Esophagus squamous epithelium (tissue), 5 donors: ENCODE measurements at regions not wholly inside any gene's neighbourhood (a gene's known extent, or its start where the extent isn't known, plus 50 kb on each side); places are given as distances from the start of the nearest gene placed in this dataset.
"Not testable (repeated sequence)": the region's sequence is repeated elsewhere in the genome, so short reads cannot be mapped to it uniquely, and the experiment has no call there.

Source experiments
- DNase-seq: peaks from one replicate; lab custom pipeline; 2025; lab: John Stamatoyannopoulos, UW
- H3K27ac ChIP-seq, 4 donors: fragments of 200-600 bp; sonication (generic); one replicate each; pipeline ENCODE4 v1.5.1; 2016 to 2019; ENCODE audit warnings: mild to moderate bottlenecking in 1 of 4
- H3K27me3 ChIP-seq, 4 donors: fragments of 200-600 bp; sonication (generic); 1 replicate in 3 of 4; 2 replicates in 1 of 4; pipeline versions ENCODE4 v1.5.1 to v1.6.0; 2017 to 2021; ENCODE audit warnings: antibody characterized with exemption in 1 of 4
- H3K36me3 ChIP-seq, 3 donors: fragments of 200-600 bp; sonication (generic); one replicate each; pipeline ENCODE4 v1.5.1; 2016 to 2019
- H3K4me1 ChIP-seq, 3 donors: fragments of 200-600 bp; sonication (generic); one replicate each; pipeline ENCODE4 v1.5.1; 2017 to 2019
- H3K4me3 ChIP-seq, 4 donors: fragments of 200-600 bp; sonication (generic); 1 replicate in 3 of 4; 2 replicates in 1 of 4; pipeline ENCODE4 v1.5.1; 2016 to 2019; ENCODE audit warnings: mild to moderate bottlenecking in 2 of 4, moderate library complexity in 1 of 4
- H3K9me3 ChIP-seq, 3 donors: fragments of 200-600 bp; sonication (generic); one replicate each; pipeline ENCODE4 v1.5.1; 2016 to 2019
- POLR2A ChIP-seq, 4 donors: fragments of 450-650 bp; IDR thresholded peaks; one replicate each; pipeline ENCODE4 v1.6.1; 2017; ENCODE audit warnings: antibody characterized with exemption in 4 of 4, mild to moderate bottlenecking in 4 of 4, moderate library complexity in 3 of 4
- WGBS, 2 donors: methylation state at CpG; one replicate each; pipeline ENCODE4 v1.1.5; 2018; 5-methylcytosine and 5-hydroxymethylcytosine counted together
- intact Hi-C: fragments of 100-400 bp; cut with DNase I; formaldehyde crosslinking; loops from one replicate; pipeline ENCODE4 v1.15.0; 2022
- TF ChIP-seq, protein P1 (sequence below), 6 experiments: fragments of 450-650 bp in 4 of 6; fragments of 200-600 bp in 2 of 6; sonication (generic) in 2 of 6; IDR thresholded peaks; one replicate each; pipeline ENCODE4 v1.5.1; 2016 to 2019; ENCODE audit warnings: antibody characterized with exemption in 6 of 6, mild to moderate bottlenecking in 4 of 6, moderate library complexity in 4 of 6
- donor health status: DM: yes; HTN: yes; CAD: no.

DNA sequence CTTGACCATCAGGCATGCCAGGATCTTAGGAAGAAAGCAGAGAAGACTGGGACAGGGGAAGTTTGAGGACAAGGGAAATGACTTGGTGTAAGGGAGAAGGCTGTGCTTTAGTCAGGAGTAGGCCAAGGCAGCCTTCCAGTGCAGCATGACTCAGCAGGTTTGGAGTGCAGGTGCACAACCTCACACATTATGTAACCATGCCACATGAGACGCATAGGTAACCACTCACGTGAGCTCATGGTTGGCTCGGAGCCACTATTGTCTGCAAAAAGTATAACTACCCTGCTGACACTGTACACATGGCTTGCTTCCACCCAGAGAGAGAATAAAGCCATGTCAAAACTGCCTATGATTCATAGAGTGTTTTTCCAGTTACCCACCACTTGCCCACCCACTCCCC is 715.9 kb downstream of the SMARCA1 start:
- no peaks in the 10 kb centered on the region for H3K36me3 ChIP-seq
- 40 to 79% methylated on average over 3 of the region's 3 CpGs for WGBS, 2 donors
- TF ChIP-seq, protein P1, sequence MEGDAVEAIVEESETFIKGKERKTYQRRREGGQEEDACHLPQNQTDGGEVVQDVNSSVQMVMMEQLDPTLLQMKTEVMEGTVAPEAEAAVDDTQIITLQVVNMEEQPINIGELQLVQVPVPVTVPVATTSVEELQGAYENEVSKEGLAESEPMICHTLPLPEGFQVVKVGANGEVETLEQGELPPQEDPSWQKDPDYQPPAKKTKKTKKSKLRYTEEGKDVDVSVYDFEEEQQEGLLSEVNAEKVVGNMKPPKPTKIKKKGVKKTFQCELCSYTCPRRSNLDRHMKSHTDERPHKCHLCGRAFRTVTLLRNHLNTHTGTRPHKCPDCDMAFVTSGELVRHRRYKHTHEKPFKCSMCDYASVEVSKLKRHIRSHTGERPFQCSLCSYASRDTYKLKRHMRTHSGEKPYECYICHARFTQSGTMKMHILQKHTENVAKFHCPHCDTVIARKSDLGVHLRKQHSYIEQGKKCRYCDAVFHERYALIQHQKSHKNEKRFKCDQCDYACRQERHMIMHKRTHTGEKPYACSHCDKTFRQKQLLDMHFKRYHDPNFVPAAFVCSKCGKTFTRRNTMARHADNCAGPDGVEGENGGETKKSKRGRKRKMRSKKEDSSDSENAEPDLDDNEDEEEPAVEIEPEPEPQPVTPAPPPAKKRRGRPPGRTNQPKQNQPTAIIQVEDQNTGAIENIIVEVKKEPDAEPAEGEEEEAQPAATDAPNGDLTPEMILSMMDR (IDR thresholded peaks at IDR 0.05) = no peak
- no peak for TF ChIP-seq POLR2A (IDR thresholded peaks at IDR 0.05)
- no peaks in the 10 kb centered on the region for H3K27me3 ChIP-seq
- H3K4me1 ChIP-seq = no peaks in the 10 kb centered on the region
- H3K9me3 ChIP-seq = no peaks in the 10 kb centered on the region
- no peak overlapping the region for H3K27ac ChIP-seq
- DNase-seq = no peak
- no peak overlapping the region for H3K4me3 ChIP-seq
- intact Hi-C loops = no loop called here

DNA sequence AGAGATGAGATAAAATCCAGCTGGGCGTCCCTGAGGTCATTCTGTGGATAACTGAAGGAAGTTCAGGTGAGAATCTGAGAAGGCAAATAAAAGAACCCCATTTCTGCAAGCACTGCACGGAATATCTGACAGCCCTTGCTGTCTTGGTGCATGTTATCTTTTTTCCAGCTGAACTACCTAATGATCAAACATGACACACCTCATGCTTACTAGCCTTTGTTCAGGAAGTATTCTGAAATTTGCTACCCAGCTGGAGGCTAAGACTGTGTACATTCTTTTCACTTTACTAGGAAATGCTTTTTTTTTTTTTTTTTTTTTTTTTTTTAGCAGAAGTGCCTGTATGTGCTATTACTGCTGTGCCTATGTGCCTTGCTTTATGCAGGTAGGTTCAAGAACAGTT is 718.1 kb downstream of the SMARCA1 start:
- H3K4me1 ChIP-seq = no peaks in the 10 kb centered on the region
- no peaks in the 10 kb centered on the region for H3K9me3 ChIP-seq
- no peak for DNase-seq
- no peaks in the 10 kb centered on the region for H3K27me3 ChIP-seq
- no peaks in the 10 kb centered on the region for H3K36me3 ChIP-seq
- 28 to 78% methylated on average over 1 to 2 of the region's 2 CpGs for WGBS, 2 donors
- intact Hi-C loops = no loop called here
- no peak overlapping the region for H3K4me3 ChIP-seq
- no peak overlapping the region for H3K27ac ChIP-seq
- TF ChIP-seq, protein P1 (IDR thresholded peaks at IDR 0.05) = no peak
- no peak for TF ChIP-seq POLR2A (IDR thresholded peaks at IDR 0.05)

DNA sequence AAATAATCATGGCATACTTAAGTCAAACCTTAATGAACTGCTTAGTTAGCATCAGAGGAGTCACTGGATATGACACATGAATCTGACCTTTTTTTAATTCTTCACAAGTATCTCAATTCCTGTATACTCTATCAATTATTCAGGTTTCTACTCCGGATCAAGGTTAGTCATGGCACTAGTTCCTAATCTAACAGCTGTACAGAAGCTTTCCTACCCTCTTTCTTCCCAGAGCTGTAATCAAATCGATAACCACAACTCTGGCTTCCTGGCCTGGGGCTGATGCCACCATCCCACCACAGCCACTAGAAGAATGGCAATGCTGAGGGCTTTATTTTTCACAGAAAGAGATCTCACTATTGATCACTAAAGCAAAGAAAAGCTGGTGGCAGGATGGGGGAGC is 718.5 kb downstream of the SMARCA1 start:
- TF ChIP-seq, protein P1 (IDR thresholded peaks at IDR 0.05) = no peak
- no peak for TF ChIP-seq POLR2A (IDR thresholded peaks at IDR 0.05)
- Histone ChIP-seq H3K4me1 (no peaks in the 10 kb centered on the region), H3K4me3 (no peak overlapping the region), H3K27me3 (no peaks in the 10 kb centered on the region), H3K27ac (no peak overlapping the region), H3K9me3 (no peaks in the 10 kb centered on the region), H3K36me3 (no peaks in the 10 kb centered on the region)
- intact Hi-C loops = no loop called here
- DNase-seq = no peak
- WGBS, 2 donors = 58 to 70% methylated on average over 2 of the region's 2 CpGs

DNA sequence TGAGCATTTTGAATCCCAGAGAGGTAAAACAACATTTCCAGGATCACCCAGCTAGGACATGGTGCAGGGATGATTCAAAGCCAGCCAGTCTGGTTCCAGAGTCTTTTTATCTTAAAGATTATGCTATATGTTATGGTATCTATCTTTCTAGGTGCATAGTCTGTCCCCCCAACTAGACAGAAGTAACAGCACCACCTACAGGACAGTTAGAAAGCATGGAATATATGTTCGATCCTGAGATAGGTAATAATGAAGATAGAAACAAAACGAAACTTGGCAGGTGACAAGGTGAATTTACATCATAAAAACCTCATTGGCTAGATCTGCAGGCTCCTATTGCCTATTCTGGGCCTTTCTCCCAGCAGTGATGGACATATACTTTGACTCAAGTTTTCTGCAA is 723.2 kb downstream of the SMARCA1 start:
- H3K4me1 ChIP-seq = no peaks in the 10 kb centered on the region
- TF ChIP-seq POLR2A (IDR thresholded peaks at IDR 0.05) = no peak
- TF ChIP-seq, protein P1 (IDR thresholded peaks at IDR 0.05) = no peak
- H3K36me3 ChIP-seq = no peaks in the 10 kb centered on the region
- WGBS, 2 donors = 28 to 38% methylated on average over 2 of the region's 2 CpGs
- no peak for DNase-seq
- no peak overlapping the region for H3K27ac ChIP-seq
- no peak overlapping the region for H3K4me3 ChIP-seq
- intact Hi-C loops = no loop called here
- no peaks in the 10 kb centered on the region for H3K27me3 ChIP-seq
- no peaks in the 10 kb centered on the region for H3K9me3 ChIP-seq

DNA sequence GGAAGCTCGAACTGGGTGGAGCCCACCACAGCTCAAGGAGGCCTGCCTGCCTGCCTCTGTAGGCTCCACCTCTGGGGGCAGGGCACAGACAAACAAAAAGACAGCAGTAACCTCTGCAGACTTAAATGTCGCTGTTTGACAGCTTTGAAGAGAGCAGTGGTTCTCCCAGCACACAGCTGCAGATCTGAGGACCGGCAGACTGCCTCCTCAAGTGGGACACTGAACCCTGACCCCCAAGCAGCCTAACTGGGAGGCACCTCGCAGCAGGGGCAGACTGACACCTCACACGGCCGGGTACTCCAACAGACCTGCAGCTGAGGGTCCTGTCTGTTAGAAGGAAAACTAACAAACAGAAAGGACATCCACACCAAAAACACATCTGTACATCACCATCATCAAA is 730.9 kb upstream of the ACTRT1 start:
- intact Hi-C loops, H3K36me3 ChIP-seq, H3K27me3 ChIP-seq, H3K27ac ChIP-seq, H3K4me3 ChIP-seq, H3K4me1 ChIP-seq, H3K9me3 ChIP-seq, DNase-seq: not testable (repeated sequence)
- no CpG with 5 or more reads among the region's 6 CpGs for WGBS, 2 donors

DNA sequence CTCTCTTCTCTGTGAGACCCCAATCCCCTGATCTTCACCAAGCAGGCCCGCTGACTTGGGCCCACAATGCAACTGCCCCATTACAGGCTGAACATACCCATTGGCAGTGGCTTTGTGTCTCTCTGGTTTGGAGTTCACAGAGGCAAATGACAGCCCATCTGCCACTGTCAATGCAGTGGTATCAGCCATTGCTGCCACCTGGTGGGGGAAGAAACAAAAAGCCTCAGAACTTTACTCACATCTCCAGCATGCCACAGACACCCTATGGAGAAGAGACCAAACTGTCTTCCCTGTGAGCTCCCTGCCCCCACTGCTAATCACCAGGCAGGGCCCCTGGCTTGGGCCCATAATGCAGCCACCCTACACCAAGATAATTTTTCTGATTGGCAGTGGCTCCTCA is 729.3 kb upstream of the ACTRT1 start:
- H3K27me3 ChIP-seq = no peaks in the 10 kb centered on the region
- 40% methylated on average over 1 of the region's 1 CpG; no CpG with 5 or more reads in 1 of the 2 donors for WGBS, 2 donors
- no peak overlapping the region for H3K27ac ChIP-seq
- intact Hi-C loops = no loop called here
- no peaks in the 10 kb centered on the region for H3K9me3 ChIP-seq
- DNase-seq = no peak
- H3K4me3 ChIP-seq = no peak overlapping the region
- TF ChIP-seq POLR2A (IDR thresholded peaks at IDR 0.05) = no peak
- TF ChIP-seq, protein P1 (IDR thresholded peaks at IDR 0.05) = peak in 2 of 6 experiments; percentile 8 to 21
- no peaks in the 10 kb centered on the region for H3K36me3 ChIP-seq
- H3K4me1 ChIP-seq = no peaks in the 10 kb centered on the region
